ENCODE measurements at regions not wholly inside any gene's neighbourhood (a gene's known extent, or its start where the extent isn't known, plus 50 kb on each side); places are given as distances from the start of the nearest gene placed in this dataset.

DNA sequence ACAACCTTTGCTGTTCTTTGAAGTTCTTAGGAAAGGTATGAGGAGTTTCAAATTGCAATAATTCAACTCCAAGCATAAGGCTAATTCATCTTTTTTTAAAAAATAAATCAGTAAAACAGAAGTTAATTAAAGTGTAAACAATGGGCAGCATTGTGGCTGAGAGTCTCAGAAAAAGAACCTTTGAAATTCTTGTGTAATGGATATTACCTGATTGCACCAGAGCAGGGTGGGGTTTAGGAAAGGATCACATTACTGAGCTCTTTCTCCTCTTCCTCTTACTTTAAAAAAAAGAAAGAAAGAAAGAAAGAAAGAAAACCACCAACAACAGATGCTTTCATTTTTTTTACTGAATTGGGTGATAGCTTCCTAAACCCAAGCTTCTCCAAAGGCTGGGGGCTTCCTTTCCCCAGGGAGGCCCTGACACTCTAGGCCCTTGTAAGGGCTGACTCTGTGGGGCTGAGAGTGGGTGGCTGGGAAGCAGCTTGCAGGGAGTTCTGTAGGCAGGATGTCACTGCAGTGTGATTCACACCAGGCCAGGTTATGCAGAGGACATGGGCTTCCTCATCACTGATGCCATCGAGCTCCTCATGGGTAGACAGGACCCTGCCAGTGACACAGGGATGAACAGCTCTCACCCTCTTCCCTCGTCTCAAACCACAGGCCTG, 564.5 kb downstream of the FGF9 start:
- no peak for DNase-seq (ENCODE audit: low read depth)

DNA sequence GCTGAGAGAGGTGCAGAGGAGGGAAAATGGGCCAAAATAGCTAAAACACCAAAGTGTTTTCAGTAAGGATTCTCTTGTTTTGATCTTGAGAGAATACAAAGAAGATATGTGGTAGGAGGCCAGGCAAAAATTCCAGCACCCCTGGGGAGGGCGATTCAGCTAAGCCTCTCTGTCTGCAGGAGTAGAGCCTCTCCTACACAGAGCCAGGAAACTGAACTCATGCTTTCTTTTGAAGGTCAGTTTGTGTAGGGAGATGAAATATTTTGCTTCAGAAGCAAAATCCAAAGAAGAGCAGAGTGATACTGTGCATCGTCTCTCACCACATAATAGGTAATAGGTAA, 565.0 kb downstream of the FGF9 start:
- no peak for DNase-seq (ENCODE audit: low read depth)

DNA sequence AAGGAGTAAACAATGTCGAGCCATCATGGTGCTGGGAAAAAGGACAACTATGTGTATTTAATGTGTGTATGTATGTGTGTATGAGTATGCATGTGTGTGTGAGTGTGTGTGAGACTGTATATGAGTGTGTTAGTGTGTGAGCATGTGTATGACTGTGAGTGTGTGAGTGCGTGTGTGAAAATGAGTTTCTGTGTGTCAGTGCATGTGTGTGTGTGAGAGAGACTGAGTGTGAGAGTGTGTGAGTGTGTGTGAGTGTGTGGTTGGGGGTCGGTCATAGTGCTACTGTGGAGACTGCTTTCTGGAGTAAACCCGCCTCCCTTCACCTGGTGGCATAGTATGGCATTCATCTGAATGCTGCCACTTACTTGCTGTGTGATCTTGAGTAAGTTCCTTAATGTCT, 567.4 kb downstream of the FGF9 start:
- DNase-seq (ENCODE audit: low read depth) = no peak

DNA sequence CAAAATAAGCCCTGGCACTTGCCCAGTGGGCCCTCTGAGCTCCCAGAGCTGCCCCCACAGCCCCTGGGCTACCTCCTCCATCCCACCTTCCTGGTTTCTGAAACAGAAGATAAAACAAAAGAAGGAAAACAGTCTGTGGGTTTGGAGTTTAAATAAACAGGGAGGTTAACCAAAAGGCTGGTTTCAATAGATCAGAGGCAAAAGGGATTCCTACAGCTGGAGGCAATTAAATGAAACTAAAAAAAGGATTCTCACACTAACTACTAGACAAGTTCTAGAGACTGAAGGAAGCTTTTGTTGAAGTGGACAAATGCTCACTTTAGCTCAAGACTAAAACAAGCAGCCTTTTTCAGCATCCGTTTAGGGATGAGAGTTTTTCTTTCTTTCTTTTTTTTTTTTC, 569.8 kb downstream of the FGF9 start:
- no peak for DNase-seq (ENCODE audit: low read depth)

DNA sequence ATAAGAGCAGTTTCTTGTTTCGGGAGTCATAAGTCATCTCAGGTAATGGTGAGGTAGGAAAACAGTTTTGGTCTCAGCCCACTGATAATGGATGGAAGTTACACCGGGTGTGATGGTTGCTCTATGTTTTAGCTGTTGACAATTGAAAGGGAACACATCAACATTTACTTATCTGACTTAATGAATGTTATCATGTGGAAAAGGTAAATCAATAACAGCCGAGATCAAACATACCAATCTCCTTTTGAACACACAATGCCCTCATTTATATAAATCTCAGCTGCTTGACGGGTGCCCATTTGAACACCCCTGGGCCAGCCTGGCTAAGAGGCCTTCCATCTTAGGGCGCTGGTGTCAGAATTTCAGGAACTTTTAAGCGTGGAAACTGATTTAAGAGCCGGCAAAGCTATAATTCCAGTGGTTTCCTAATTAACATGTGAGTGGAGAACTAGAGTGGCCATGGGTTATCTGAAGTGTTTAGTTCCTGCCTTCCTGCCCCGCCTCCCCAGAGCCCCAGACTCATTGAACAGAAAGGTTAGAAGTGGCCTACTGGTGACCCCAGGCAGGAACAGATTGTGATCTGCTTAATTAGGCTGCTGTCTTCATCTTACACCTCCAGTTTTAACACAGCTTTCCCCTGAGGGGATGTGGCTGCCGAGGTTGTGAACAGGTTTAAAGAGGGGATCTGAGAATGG, 572.7 kb downstream of the FGF9 start:
- no peak for DNase-seq (ENCODE audit: low read depth)

DNA sequence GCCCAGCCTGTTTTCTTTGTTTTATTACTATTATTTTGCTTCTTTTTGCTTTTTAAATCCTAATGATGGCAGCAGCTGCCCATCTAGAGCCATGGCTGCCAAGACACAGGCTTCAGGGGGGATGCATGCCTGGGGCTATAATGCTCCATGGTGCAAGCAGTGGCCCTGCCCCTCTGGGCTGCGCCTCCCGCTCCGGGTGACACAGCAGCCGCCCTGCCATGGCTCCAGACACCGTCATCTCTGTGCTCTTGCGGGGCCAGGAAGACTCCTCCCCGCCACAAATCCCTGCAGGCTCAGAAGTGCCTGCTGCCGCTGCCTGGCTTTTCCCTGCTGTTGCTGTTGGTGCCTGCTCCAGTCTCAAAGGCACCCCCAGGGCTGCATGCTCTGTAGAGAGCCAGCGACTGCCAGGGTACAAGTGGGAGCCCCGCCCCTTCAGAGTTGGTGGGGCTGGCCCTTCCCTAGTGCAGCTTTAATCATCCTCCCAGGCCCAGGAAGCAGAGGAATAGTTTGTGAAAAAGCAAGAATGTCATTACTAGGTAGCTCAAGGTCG, 581.5 kb downstream of the FGF9 start:
- no peak for DNase-seq (ENCODE audit: low read depth)

DNA sequence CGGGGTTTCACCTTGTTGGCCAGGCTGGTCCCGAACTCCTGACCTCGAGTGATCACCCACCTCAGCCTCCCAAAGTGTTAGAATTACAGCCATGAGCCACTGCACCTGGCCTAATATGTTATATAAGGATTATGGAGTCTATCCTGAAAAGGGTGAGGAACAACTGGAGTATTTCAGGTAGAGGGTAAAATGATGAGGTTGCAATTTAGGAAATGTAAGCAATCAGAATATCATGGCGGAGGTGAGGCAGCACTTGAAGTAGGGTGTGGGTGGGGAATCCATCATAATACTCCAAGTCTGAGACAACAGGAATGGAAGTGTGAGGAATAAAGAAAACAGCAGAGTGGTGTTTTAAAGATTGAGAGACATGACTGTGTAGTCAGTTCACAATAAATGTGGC, 582.2 kb downstream of the FGF9 start:
- DNase-seq (ENCODE audit: low read depth) = no peak

DNA sequence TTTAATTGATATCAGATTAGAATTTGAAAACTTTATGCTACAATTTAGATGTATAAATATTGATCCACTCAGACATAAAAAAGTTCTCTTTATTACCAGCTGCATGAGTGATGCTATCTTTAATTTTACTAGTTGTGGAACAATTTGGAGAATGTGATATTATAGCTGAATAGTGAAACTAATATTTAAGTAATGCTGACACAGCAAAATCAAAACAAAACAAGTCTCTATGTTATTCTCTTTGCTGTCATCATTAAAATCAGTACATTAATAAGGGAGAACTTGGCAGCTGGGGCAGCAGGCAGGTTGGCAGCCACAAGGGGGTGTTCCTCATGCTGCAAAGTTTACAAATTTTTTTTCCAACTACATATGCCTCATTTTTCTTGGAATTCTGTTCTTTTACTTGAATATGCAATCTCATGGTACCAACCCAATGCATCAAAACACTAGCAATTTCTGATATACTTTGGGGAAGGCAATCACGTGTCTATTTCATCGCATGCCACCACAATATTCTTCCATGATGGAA, 585.3 kb downstream of the FGF9 start:
- DNase-seq (ENCODE audit: low read depth) = no peak

DNA sequence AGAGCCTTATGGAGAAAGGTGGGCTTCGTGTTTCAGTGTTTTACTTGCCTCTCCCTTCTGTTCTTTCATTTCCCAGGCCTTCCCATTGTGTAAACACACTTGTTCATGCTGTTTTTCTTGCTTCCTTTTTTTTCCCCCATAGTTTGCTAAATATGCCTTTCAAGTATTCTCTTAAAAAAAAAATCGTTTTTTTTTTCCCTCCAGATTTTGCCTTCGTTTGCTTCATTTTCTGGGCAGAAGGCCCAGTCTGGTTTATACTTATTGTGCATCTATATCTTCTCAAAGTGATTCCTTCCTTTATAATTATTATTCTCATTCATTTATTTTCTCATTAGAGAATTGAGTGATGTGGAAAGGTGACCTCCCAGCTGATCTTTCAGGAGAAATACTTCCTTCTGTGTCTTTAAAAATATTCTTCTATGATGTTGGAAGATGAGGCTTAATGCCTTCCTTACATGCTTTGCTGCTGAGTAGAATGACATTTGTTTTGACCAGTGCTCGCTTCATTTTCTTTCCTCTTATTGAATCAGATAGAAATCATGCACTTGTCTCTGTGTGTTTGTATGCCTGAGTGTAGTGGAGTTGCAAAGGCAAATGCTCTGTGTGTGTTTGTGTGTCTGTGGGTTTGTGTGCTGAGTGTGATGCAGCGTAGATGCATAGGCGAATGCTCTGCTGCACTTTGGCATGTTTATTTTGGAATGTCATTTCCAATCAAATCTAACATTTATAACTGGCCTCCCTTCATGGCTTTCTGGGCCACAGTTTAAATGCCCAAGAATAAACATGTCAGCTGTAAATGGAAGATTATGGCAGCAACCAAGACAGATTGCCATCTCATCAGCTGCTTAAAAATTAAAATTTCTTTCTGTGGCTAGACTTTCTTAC, 591.4 kb downstream of the FGF9 start:
- DNase-seq (ENCODE audit: low read depth) = no peak

DNA sequence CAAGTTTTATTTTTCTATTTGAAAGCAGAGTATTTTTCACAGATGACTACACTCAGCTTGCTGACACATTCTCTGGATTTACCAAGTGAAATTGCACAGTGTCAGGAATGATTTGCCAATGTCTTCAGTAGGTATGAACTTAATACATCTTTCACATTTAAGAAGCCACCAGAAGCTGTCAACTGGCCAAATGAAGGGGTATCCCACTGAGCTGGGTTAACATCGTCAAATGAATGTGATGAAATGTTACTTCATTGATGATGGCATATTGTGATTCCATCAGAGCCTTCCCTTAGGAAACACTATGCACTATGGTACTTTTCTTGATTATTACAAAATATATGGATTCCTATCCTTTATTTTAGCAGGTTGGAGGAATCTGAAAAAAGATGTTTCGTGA, 592.3 kb downstream of the FGF9 start:
- DNase-seq (ENCODE audit: low read depth) = no peak

DNA sequence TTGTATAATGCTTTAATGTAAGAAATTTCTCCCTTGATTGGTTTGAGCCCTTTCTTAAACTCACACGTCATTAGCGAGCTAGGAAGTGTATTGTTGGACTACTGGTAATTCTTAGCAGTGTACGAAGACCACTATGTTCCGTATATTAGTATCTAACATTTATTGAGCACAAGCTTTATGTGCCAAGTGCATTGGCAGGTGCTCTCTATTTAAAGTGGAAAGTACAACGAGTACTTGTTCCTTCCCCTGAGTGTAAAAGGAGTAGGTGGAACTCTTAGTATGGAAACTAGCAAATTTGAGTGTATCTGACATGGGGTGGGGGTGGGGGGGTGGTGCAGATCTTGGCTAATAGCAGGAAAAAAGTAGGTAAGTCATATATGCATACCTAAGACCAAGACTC, 594.7 kb downstream of the FGF9 start:
- DNase-seq (ENCODE audit: low read depth) = no peak

DNA sequence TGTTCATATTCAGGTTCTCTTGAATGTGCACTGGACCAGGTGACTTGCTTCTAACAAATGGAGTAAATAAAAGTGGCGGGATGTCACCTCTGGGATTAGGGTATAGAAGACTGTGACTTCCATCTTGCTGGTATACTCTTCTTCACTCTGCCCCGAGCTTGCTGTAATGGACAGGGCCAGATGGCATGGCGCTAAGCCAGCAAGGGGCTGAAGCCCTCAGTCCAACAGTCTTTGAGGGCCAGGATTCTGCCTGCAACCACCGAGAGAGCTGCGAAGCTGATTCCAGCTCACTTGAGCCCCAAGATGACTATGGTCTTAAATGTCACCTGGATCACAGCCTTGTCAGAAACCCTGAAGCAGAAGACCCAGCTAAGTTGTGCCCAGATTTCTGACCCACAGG, 600.0 kb downstream of the FGF9 start:
- DNase-seq (ENCODE audit: low read depth) = no peak

DNA sequence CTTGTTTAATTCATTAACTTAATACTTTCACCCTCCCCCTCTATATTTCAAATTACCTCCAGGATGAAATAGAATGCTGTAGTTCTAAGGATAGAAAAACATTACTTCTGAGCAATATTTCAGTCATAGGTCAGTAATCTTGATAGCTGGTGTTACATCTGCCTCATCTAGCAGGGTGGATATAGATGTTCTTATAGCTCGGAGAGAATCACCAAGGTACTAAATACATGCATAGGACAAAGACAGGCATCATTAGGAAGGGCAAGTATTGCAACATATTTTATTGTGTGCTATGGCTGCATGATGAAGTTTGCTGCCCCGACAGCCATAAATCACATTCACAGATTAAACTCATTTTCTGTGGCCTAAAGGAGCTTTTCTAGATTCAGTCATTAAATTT, 601.0 kb downstream of the FGF9 start:
- DNase-seq (ENCODE audit: low read depth) = peak; percentile 3

DNA sequence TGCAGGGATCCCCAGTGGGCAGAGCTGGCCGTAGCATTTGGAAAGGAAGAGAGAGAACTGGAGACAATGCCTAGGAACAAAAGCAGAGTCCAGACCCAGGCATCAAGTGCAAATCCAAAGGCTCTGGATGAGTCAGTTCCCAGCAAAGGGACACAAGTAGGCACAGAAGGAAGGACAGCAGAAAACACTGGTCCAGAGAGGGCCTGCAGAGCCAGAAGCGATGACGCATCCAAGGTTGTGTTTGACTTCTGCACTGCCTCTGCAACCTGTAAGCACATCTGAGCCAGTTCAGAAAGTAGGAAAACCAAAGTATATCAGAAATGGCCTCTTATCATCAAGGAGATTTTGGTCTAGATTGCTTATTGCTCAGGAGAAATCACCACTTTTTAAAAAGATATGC, 604.5 kb downstream of the FGF9 start:
- no peak for DNase-seq (ENCODE audit: low read depth)

DNA sequence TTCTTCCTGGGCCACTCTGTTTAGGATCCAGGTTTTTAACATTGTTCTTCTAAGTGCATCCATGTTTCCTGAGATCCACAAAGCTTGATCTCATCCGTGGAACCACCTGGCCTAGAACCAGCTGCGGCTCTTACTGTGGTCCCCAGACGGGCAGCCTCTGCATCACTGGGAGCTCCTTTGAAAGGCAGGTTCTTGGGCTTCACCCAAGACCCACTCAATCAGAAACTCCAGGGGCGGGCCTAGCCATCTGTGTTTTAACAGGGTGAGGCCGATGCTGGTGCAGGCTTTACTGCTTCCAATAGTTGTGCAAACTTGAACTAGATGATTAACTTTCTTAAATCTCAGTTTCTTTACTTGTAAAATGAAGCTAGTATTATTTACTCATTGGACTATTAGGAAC, 605.7 kb downstream of the FGF9 start:
- DNase-seq (ENCODE audit: low read depth) = no peak

DNA sequence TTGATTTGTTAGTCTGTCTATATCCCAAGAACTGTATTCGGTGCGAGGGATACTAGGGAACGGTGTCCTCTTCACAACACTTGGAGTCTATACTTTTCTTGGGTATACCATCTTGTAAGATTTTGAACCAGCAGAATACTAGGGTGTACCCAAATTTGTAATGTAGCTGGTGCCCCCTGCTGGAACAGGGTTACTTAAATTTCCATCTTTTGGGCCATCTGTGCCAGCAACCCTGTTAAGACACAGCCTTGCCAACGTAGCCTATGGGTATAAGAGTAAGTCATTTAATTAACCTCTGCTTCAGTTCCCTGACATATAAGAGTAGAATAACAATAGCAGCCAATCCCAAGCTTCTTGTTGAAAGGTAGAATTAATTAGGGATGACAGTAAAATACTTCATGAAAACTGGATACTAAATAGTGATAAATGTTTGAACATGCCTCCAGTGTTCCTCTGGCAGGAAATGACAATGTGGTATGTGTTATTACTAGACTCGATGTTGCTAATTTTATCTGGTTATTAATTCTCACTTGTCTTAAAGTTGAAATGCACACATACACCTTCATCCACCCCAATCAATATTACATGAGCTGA, 607.6 kb downstream of the FGF9 start:
- DNase-seq (ENCODE audit: low read depth) = peak; percentile 5

DNA sequence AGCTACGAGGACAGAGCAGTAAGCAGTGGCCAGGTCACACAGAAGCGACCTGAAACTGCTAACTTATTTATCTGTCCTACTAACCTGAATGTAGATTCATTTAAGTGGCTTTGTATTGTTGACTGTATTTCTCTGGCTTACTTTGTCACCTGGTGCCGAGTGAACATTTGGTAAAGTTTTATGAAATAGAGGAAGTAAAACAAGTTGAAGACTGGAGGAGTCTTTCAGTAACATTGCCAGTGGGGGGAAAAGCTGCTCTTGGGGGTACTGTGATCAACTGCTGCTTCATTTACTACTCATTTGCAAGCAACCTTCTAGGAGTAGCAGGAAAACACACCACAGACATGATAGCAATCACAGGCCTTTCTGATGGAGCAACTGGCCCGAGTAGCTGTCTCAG, 615.0 kb downstream of the FGF9 start:
- DNase-seq (ENCODE audit: low read depth) = no peak

DNA sequence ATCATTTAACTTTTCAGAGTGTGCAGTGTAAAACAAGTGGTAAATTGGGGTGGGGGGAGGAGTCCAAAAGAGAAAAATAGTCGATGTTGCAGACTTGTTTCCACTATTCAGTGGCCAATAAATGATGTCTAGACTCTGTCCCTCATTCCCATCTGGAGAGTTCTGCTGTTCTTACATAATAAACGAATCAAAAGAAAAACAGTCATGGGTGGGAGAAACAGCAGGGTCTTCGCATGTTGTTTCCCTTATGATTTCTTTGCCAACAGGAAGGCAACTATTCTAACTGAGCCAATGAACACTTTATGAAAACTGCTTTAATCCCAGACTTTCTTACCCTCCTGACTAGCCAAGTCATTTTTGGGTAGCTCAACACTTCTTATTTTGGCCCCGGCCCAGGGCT, 615.5 kb downstream of the FGF9 start:
- no peak for DNase-seq (ENCODE audit: low read depth)

DNA sequence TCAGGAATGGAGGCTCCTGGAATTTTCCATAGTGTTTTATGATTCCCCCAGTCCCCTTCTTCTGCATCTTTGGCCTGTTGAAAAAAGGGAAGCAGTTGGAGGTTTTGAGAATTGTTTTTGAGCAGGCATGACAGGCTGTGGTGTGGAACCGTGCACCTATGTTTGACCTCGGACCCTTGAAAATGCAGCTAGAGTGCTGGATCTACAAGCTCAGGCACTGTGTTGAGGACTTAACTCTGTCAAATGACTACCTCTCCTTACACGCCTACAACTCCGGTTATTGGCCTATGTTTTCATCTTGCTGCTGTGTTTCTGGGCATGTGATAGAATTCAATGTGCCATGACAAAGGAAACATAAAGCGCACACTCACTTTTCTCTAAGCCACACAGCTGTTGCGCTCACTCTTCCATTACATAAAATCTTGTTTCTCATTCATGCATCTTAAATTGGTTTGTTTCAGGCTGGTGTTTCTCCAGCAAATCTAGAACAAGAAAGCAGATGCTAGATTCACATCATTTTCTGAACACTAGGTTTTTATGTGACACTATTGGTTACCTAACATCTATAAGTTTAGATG, 616.6 kb downstream of the FGF9 start:
- DNase-seq (ENCODE audit: low read depth) = no peak

DNA sequence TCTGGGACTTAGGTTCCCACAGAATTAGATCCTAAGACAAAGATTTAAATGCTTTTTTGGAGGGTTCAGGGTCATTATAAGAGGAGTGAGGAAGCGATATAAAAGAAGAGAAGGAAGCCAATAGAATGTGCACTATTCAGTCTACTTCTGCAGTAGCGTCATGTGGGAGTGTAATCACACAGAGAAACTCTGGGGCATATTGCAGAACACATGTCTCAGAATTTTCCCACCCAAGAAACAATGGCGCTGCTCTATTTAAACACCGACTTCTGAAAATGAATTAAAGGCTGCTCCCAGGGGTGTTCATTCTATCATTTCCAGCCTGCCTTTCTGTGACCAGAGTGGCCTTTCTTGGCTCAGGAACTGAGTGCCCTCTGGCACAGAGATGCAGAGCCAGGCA, 617.6 kb downstream of the FGF9 start:
- no peak for DNase-seq (ENCODE audit: low read depth)

DNA sequence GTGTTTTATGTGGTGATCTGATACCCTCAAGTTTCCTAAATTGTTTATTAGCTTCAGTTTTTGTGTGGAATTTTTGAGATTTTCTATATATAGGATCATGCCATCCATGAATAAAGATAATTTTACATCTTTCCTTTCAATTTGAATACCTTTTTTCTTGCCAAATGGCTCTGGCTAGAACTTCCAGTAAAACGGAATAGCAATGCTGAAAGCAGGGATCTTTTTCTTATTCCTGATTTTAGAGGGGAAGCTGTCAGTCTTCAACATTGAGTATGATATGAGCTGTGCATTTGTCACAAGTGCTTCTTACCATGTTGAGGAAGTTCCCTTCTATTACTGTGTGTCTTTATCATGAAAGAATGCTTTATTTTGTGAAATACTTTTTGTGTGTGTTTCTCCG, 618.8 kb downstream of the FGF9 start:
- no peak for DNase-seq (ENCODE audit: low read depth)

DNA sequence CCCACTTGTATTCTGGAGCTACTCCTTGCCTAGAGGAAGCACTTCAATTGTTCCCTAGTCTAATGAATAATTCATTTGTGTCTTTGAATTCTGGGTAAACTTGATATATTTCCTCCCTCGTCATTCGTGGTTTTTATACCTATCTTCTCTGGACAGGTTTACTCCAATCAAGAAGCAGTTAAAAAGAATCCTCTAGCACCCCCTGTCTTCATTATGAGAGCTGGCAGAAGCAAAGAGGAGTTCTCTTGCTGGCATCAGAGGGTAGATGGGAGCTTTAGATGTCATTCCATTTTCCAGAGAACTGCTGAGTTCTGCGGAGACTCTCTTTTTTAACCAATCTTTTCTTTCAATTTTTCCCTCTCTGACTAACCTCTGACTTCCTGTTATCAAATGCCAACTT, 627.7 kb downstream of the FGF9 start:
- DNase-seq (ENCODE audit: low read depth) = no peak

All from GM04504 (cell line).